ENCODE measurements at regions not wholly inside any gene's neighbourhood (a gene's known extent, or its start where the extent isn't known, plus 50 kb on each side); places are given as distances from the start of the nearest gene placed in this dataset.

GRCh38 chr2:66852953-66853352 is 418.0 kb downstream of the MEIS1 start:
- no peak for DNase-seq

DNA sequence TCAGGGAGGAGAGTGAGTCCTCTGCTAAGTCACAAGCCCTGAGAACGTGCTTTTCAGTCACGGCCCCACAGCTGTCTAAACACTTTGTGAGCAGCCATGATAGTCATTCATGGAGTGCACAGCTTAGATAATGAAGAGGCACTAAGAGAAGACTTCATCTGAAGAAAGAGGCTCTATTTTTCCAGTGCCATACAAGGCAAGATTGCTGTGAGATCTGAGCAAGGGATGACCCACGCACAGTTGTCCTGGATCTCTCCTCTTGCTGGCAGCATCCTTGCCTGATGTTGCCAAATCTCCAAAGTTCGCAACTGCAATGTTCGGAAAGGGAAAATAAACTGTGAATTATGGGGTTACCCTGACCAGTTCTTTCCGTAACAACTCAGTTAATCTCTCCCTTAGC is 418.7 kb downstream of the MEIS1 start:
- no peak for DNase-seq

DNA sequence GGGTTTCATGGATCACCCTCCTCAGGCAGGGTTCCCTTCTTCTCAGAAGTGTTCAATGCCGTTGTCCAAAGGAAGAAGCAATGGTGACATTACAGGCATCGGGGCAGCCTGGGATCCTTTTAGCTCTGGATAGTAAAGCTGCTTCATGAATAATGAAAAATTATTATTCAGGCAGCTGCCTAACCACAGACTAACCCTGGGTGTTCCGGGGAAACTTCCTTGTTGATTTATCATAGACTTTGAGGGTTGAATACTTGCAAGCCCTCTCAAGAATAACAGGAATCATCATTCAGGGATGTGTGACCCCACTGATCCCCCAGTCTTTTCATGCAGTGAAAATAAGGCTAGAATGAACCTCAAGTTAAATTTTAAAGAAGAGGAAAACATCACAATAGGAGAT is 419.4 kb downstream of the MEIS1 start:
- no peak for DNase-seq

GRCh38 chr2:66862885-66863650 is 428.1 kb downstream of the MEIS1 start:
- no peak for DNase-seq

DNA sequence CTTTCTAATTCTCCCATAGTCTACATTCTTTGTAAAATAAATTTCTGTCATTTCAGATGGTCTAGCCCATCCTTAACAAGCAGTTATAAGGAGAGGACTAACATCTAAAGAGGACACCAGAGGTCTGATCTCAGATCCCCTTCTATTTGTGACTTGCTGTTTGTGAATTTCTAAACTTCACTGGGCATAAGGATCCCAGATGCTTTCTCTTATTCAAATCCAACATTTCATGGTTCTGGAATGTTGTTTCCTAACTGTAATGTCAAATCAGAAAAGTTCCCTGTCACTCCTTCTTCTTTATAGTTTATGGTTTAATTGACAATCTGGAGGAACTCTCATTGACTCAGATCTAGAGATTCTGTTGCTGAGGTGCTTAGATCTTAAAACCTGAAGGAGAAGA is 430.2 kb downstream of the MEIS1 start:
- no peak for DNase-seq

- DNase-seq = no peak
Measured at GRCh38 chr2:66866331-66867062, 431.6 kb downstream of the MEIS1 start.

DNA sequence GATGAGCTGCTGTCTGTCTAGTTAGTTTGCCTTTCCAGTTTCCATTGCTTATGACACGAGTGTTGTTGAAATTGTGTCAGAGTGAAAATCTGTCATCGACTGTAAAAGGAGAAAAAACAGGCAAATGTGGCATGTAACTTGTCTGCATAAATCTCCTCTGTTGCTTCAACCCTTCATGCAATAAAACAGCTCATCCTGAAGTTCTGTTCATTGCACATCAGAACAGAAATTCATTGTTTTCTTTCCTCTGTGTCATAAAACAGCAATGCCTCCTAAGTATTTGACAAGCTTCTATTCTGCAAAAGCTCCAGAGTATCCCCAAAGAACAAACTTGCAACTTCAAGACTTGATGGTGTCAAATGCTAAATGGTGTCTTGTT is 432.1 kb downstream of the MEIS1 start:
- no peak for DNase-seq

GRCh38 chr2:66869076-66869475 is 434.2 kb downstream of the MEIS1 start:
- DNase-seq = no peak

DNA sequence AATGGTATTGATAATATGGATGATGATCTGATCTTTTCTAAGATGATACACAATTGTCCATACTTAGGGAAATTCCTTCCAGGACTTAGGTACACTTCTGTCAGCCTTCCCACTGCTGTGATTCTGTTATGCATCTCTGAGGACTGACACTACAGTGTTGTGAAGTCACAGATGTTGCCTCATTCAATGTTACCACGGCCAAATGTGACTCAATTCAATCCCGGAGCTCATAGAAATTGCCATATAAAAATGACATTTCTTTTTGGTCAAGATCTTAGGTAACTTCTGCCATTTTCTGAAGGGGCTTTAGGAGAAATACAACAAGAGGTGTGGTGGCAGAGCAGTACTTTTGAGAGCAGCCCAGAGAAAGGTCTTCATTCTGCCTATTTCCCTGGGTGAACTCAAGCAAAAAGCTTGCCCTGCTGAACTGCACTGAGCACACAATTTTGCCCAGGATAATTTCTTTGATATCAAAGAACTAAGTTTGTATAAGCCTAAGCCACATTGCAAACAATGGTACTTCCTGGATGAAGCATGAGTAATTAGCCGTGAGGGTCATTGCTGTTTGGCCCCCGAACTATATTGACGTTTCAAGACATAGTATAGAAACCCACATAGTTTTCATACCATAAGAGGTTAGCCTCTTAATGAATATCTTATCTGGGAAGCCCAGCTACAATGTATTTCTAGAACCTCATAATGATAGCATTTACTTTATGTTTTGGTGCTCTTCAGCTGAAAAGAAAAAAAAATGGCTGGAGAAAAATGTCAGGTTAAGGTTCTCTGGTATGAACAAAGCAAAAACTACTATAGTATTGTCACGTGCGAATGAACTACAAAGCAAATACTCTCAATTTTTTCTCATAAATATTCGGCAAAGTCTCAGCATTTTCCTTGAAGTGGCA is 437.4 kb downstream of the MEIS1 start:
- no peak for DNase-seq

GRCh38 chr2:66872986-66873754 is 438.2 kb downstream of the MEIS1 start:
- no peak for DNase-seq

DNA sequence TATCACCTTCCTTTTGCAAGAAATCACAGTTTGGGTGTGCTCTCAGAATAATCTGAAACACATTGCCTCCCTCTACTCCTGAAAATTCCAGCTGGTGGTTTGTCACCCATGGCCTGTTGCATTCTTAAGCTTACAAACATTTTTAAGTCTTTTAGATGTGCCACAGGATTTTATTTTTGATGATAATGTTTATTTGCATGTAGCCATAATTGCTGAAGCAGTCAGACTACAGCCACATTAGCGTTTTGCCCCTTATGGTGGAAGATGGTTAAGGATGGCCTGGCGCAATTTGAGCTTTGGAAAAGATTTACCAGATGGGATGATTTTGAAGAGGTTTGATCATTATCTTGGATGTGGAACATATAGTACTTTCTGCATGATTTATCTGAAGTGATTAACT is 439.5 kb downstream of the MEIS1 start:
- no peak for DNase-seq

- no peak for DNase-seq
Measured at GRCh38 chr2:66875941-66876462, 441.1 kb downstream of the MEIS1 start.

DNA sequence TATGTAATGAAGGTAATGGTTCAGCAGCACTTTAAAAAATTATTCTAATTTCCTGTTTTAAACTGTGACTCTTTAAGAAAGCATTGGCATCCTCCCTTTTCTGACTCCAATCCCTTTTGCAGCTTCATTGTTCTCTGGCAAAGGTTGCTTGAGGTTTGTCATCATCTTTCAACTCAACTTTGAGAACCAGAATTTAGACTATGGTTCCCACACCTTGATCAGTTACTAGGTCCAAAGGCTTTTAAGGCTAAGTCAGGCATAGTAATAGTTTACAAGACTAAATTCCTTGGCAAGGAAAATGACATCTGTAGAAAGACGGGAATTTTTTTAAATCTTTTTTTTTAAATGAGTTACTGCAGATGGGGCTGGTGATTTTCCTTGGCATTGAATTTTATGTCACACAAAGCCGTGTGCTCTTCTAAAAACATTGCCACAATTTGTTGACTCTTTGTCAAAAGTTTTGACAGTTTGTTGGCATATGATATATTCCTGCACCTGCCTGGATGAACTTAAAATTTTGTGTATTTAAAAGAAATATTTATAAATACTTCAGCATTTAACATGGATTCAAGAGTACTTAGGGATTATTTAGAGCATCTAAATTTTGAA is 451.0 kb downstream of the MEIS1 start:
- DNase-seq = no peak

GRCh38 chr2:66888246-66888645 is 453.3 kb downstream of the MEIS1 start:
- DNase-seq = no peak

DNA sequence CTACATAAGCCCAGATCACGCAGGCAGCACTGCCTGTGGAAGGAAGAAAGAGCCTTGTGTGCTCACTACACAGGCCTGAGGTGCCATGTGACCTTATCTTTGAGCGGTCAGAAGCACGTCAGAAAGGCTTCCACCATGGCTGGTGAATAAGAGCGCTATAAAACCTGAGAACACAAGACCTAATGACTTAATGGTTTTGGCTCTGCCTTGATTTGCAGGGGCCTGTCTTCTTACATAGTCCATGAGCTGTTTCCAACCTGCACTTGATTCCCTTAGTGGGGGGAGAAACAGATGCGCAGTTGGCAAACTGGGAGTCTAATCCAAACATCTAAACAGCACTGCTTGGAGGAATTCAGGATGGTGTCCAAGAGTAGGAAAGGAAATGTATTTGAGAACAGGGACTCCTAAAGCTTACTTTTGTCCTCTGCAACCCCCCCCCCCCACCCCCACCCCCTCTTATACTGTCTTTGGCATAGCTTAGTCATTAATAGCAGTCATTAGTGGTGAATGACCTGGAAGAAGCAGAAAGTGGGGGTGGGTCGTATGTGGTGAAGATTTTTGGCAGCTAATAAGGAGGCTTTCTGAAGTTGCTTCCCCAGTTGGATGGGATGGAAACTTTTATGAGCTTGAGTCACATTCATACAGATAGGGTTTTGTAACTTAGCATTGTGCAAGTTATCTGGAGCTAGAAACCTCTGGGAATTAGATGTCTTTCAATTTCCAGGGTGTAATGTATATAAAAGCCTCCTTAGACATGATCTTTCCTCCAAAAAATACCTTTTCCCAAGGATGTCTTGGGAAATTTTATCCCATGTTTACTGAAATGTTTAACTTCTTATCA is 454.1 kb downstream of the MEIS1 start:
- DNase-seq = no peak

DNA sequence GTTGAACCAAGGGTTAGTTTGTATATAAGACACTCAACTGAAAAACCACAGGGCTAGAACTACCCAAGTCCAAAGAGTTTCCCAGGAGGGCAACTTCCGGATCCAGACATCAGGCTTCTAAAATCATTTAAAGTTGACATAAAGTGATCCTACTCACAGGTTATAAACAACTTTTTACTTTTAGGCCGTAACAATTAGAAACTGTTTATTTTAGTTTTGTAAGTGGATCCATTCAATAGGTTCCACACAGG is 454.6 kb downstream of the MEIS1 start:
- DNase-seq = no peak

GRCh38 chr2:66890166-66890742 is 455.3 kb downstream of the MEIS1 start:
- no peak for DNase-seq

- DNase-seq = no peak
Measured at GRCh38 chr2:66895206-66895605, 460.3 kb downstream of the MEIS1 start.

GRCh38 chr2:66896131-66896530 is 461.2 kb downstream of the MEIS1 start:
- DNase-seq = no peak

GRCh38 chr2:66897181-66897580 is 462.3 kb downstream of the MEIS1 start:
- DNase-seq = no peak

DNA sequence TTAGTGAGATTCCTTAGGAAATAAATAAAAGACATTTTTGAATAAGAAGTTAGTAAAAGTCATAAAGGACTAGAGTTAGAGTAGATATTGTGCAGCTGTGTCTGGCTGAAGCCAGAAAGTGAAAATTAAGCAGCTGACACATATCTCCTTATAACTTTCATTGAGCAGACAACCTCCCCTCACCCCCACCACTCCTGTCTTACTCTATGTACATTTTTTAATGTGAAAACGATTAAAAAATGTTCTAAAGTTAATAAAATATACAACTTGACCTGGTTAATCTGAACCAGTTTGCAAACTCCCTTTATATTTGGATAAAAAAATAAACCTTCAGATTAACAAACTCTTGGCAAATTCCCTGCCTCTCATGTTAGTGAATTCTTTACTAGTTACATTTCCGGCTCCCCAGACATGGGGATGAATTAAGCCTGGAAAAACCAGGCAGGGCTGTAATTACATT is 462.8 kb downstream of the MEIS1 start:
- no peak for DNase-seq

Data from NCI-H1092 treated with DMSO at 0.1 percent for 48 hours (cell line).